Glutamatergic neuron (in vitro differentiated cells): ENCODE measurements at regions not wholly inside any gene's neighbourhood (a gene's known extent, or its start where the extent isn't known, plus 50 kb on each side); places are given as distances from the start of the nearest gene placed in this dataset.

ENCODE experiments used
- DNase-seq: peaks from one replicate; pipeline ENCODE4 v3.0.0; 2022
- H3K27ac Mint-ChIP-seq: one replicate; pipeline ENCODE4 v1.8.0; 2020; ENCODE audit warnings: mild to moderate bottlenecking, mixed read lengths, inconsistent platforms; ENCODE audit not compliant: unreplicated experiment
- H3K27me3 Mint-ChIP-seq: one replicate; pipeline ENCODE4 v1.8.0; 2020; ENCODE audit warnings: mild to moderate bottlenecking, moderate library complexity, mixed read lengths, inconsistent platforms; ENCODE audit not compliant: unreplicated experiment
- H3K36me3 Mint-ChIP-seq: one replicate; pipeline ENCODE4 v1.8.0; 2020; ENCODE audit warnings: mild to moderate bottlenecking, mixed read lengths, inconsistent platforms; ENCODE audit not compliant: unreplicated experiment
- H3K4me1 Mint-ChIP-seq: one replicate; pipeline ENCODE4 v1.8.0; 2020; ENCODE audit warnings: mild to moderate bottlenecking, low read depth, mixed read lengths, inconsistent platforms; ENCODE audit not compliant: unreplicated experiment
- H3K4me3 Mint-ChIP-seq: one replicate; pipeline ENCODE4 v1.8.0; 2020; ENCODE audit warnings: mild to moderate bottlenecking, mixed read lengths, inconsistent platforms; ENCODE audit not compliant: unreplicated experiment
- H3K9me3 Mint-ChIP-seq: one replicate; pipeline ENCODE4 v1.8.0; 2020; ENCODE audit warnings: mild to moderate bottlenecking, moderate library complexity, mixed read lengths, inconsistent platforms; ENCODE audit not compliant: unreplicated experiment
- TF ChIP-seq, protein P1 (sequence below): fragments of 200-600 bp; sonication (generic); IDR thresholded peaks from one replicate; pipeline ENCODE4 v1.5.0; 2021; ENCODE audit not compliant: partially characterized antibody, unreplicated experiment

GRCh38 chr4:186887752-186888151 lies 164.1 kb upstream of the FAT1 start:
- H3K4me1 Mint-ChIP-seq = no peaks in the 10 kb centered on the region

DNA sequence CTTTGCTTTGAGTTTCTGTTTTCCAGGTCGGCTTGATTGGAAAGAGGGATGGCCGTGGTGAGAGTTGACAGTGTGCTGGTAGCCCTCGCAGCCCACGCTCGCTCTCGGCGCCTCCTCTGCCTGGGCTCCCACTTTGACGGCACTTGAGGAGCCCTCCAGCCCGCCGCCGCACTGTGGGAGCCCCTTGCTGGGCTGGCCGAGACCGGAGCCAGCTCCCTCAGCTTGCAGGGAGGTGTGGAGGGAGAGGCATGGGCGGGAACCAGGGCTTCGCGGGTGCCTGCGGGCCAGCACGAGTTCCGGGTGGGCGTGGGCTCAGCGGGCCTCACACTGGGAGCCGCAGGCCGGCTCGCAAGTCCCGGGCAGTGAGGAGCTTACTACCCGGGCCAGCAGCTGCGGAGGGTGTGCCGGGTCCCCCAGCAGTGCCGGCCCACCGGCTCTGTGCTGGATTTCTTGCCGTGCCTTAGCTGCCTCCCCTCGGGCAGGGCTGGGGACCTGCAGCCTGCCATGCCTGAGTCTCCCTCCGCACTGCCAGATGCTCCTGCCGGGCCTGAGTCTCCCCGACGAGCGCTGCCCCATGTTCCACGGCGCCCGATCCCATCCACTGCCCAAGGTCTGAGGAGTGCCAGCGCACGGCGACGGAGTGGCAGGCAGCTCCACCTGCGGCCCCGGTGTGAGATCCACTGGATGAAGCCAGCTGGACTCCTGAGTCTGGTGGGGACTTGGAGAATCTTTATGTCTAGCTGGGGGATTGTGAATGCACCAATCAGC lies 166.4 kb upstream of the FAT1 start:
- peaks cover 3% of the 10 kb centered on the region for H3K27me3 Mint-ChIP-seq
- no peaks in the 10 kb centered on the region for H3K9me3 Mint-ChIP-seq
- H3K27ac Mint-ChIP-seq = no peak overlapping the region
- H3K4me3 Mint-ChIP-seq = peak overlapping the region; percentile 90
- H3K36me3 Mint-ChIP-seq = no peaks in the 10 kb centered on the region
- H3K4me1 Mint-ChIP-seq = no peaks in the 10 kb centered on the region
- TF ChIP-seq, protein P1, sequence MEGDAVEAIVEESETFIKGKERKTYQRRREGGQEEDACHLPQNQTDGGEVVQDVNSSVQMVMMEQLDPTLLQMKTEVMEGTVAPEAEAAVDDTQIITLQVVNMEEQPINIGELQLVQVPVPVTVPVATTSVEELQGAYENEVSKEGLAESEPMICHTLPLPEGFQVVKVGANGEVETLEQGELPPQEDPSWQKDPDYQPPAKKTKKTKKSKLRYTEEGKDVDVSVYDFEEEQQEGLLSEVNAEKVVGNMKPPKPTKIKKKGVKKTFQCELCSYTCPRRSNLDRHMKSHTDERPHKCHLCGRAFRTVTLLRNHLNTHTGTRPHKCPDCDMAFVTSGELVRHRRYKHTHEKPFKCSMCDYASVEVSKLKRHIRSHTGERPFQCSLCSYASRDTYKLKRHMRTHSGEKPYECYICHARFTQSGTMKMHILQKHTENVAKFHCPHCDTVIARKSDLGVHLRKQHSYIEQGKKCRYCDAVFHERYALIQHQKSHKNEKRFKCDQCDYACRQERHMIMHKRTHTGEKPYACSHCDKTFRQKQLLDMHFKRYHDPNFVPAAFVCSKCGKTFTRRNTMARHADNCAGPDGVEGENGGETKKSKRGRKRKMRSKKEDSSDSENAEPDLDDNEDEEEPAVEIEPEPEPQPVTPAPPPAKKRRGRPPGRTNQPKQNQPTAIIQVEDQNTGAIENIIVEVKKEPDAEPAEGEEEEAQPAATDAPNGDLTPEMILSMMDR = no peak
- DNase-seq = no peak

More at GRCh38 chr4:186887752-186888151, 164.1 kb upstream of the FAT1 start:
- TF ChIP-seq, protein P1 = no peak
- H3K4me3 Mint-ChIP-seq = peak overlapping the region; percentile 77
- H3K27ac Mint-ChIP-seq = no peak overlapping the region
- no peak for DNase-seq
- peaks cover 3% of the 10 kb centered on the region for H3K27me3 Mint-ChIP-seq
- no peaks in the 10 kb centered on the region for H3K36me3 Mint-ChIP-seq
- H3K9me3 Mint-ChIP-seq = no peaks in the 10 kb centered on the region

DNA sequence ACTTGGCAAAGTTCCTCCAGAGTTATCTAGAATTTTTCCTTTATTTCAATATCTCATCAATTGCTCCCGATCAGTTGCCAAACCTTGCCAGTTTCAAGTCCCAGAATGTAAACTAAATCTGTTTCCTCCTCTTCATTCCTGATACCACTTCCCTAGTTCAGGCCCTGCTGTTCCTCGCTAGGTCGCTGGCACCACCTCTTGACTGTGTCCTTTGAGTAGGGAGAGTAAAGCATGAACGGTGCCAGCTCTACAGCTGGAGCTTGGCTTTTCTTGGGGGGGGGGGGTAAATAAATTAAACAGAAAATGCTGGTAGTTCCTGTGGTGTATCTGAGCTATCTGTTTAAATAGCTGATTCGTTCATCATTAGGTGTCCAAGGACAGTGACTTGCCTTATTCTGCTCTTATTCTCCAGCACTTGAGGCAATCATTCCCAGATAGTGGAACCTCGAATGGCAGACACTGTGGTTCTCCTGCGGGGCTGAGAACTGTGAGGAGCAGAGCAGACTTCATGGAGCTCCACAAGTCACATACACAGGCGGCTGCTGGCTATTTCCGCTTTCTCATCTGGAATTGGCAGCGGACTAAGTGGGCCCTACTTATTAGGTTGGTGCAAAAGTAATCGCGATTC lies 168.3 kb upstream of the FAT1 start:
- no peaks in the 10 kb centered on the region for H3K36me3 Mint-ChIP-seq
- DNase-seq = no peak
- H3K4me3 Mint-ChIP-seq = no peak overlapping the region
- TF ChIP-seq, protein P1 = no peak
- peaks cover 1% of the 10 kb centered on the region for H3K9me3 Mint-ChIP-seq
- no peaks in the 10 kb centered on the region for H3K4me1 Mint-ChIP-seq
- H3K27me3 Mint-ChIP-seq = peaks cover 3% of the 10 kb centered on the region
- no peak overlapping the region for H3K27ac Mint-ChIP-seq

GRCh38 chr4:186898367-186898766 lies 174.7 kb upstream of the FAT1 start:
- no peak for DNase-seq
- Mint-ChIP-seq H3K4me3 (no peak overlapping the region), H3K27me3 (no peaks in the 10 kb centered on the region), H3K4me1 (no peaks in the 10 kb centered on the region), H3K27ac (no peak overlapping the region), H3K36me3 (no peaks in the 10 kb centered on the region), H3K9me3 (peaks cover 2% of the 10 kb centered on the region)
- TF ChIP-seq, protein P1 = no peak

DNA sequence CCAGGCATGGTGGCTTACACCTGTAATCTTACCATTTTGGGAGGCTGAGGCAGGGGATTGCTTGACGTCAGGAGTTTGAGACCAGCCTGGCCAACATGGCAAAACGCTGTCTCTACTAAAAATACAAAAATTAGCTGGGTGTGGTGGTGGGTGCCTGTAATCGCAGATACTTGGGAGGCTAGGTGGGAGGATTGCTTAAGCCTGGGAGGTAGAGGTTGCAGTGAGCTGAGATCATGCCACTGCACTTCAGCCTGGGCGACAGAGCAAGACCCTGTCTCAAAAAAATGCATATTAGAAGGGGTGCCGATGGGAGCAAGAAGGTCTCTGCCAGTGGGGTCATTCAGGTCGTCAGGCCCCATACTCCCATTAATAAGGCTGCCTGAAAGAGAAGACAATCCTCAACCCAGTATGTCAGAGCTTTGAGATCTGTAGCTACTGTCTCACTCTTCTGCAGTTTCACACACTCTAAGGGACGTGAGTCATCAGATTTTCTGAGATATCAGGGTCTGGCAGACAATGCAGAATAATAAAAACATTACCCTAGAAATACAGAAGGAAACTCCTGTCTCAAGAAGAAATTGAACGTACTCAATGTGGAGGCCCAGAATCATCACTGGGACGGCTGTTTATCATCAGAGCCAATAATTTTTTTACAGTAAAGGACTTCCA lies 176.7 kb upstream of the FAT1 start:
- no peaks in the 10 kb centered on the region for H3K36me3 Mint-ChIP-seq
- TF ChIP-seq, protein P1 = no peak
- H3K4me1 Mint-ChIP-seq = no peaks in the 10 kb centered on the region
- H3K27ac Mint-ChIP-seq = no peak overlapping the region
- peaks cover 2% of the 10 kb centered on the region for H3K9me3 Mint-ChIP-seq
- DNase-seq = no peak
- H3K27me3 Mint-ChIP-seq = peaks cover 2% of the 10 kb centered on the region
- H3K4me3 Mint-ChIP-seq = no peak overlapping the region
